ENCODE measurements at regions not wholly inside any gene's neighbourhood (a gene's known extent, or its start where the extent isn't known, plus 50 kb on each side); places are given as distances from the start of the nearest gene placed in this dataset.

- DNase-seq, result no peak
Measured at GRCh38 chr2:8027387-8027786, 654.5 kb upstream of the ID2 start.

GRCh38 chr2:8028036-8028435 is 653.8 kb upstream of the ID2 start:
- DNase-seq, result no peak

GRCh38 chr2:8028436-8028835 is 653.4 kb upstream of the ID2 start:
- no peak for DNase-seq

- no peak for DNase-seq
Measured at GRCh38 chr2:8028981-8029380, 652.9 kb upstream of the ID2 start.

- DNase-seq, result no peak
Measured at GRCh38 chr2:8030573-8031303, 651.1 kb upstream of the ID2 start.

- no peak for DNase-seq
Measured at GRCh38 chr2:8031370-8031769, 650.5 kb upstream of the ID2 start.

GRCh38 chr2:8033546-8034096 is 648.2 kb upstream of the ID2 start:
- DNase-seq, result no peak

- no peak for DNase-seq
Measured at GRCh38 chr2:8036366-8036765, 645.5 kb upstream of the ID2 start.

- DNase-seq, result no peak
Measured at GRCh38 chr2:8039732-8040131, 642.1 kb upstream of the ID2 start.

- DNase-seq, result no peak
Measured at GRCh38 chr2:8043295-8043694, 638.6 kb upstream of the ID2 start.

GRCh38 chr2:8044046-8044594 is 637.7 kb upstream of the ID2 start:
- DNase-seq, result no peak

- DNase-seq, result no peak
Measured at GRCh38 chr2:8045081-8045614, 636.7 kb upstream of the ID2 start.

GRCh38 chr2:8046849-8047248 is 635.0 kb upstream of the ID2 start:
- DNase-seq, result no peak

- no peak for DNase-seq
Measured at GRCh38 chr2:8049176-8049575, 632.7 kb upstream of the ID2 start.

GRCh38 chr2:8049851-8050571 is 631.8 kb upstream of the ID2 start:
- no peak for DNase-seq

GRCh38 chr2:8053216-8053615 is 628.6 kb upstream of the ID2 start:
- DNase-seq, result no peak

- no peak for DNase-seq
Measured at GRCh38 chr2:8054070-8054469, 627.8 kb upstream of the ID2 start.

GRCh38 chr2:8058652-8059051 is 623.2 kb upstream of the ID2 start:
- no peak for DNase-seq

GRCh38 chr2:8059255-8059654 is 622.6 kb upstream of the ID2 start:
- DNase-seq, result no peak

GRCh38 chr2:8059794-8060193 is 622.1 kb upstream of the ID2 start:
- no peak for DNase-seq

- DNase-seq, result no peak
Measured at GRCh38 chr2:8061219-8061618, 620.6 kb upstream of the ID2 start.

- no peak for DNase-seq
Measured at GRCh38 chr2:8064603-8065002, 617.3 kb upstream of the ID2 start.

GRCh38 chr2:8065191-8065590 is 616.7 kb upstream of the ID2 start:
- DNase-seq, result no peak
